ENCODE measurements at regions not wholly inside any gene's neighbourhood (a gene's known extent, or its start where the extent isn't known, plus 50 kb on each side); places are given as distances from the start of the nearest gene placed in this dataset.
A peak's percentile ranks its signal among the peaks of the same experiment; 100 is the strongest.

GRCh38 chr2:172279214-172279613 is 148.2 kb upstream of the ITGA6 start:
- no peak for TF ChIP-seq CTCF (IDR thresholded peaks at IDR 0.05)
- H3K36me3 ChIP-seq, result no peaks in the 10 kb centered on the region
- H3K4me3 ChIP-seq, result no peak overlapping the region

GRCh38 chr2:172279813-172280212 is 147.6 kb upstream of the ITGA6 start:
- peaks cover 0 to 12% of the 10 kb centered on the region in 2 donors for H3K27me3 ChIP-seq
- no peak overlapping the region for H3K27ac ChIP-seq
- intact Hi-C loops (cut with DNase I; ENCODE audit: low total_unique reads), result no loop called here
- DNase-seq, result no peak
- H3K36me3 ChIP-seq, result no peaks in the 10 kb centered on the region
- H3K4me1 ChIP-seq, result peaks cover 0 to 7% (median 3%) of the 10 kb centered on the region in 4 donors
- TF ChIP-seq CTCF (IDR thresholded peaks at IDR 0.05), result no peak
- no peak overlapping the region for H3K4me3 ChIP-seq
- no peaks in the 10 kb centered on the region for H3K9me3 ChIP-seq

More at GRCh38 chr2:172279214-172279613, 148.2 kb upstream of the ITGA6 start:
- DNase-seq, result no peak
- Histone ChIP-seq H3K27ac (no peak overlapping the region), H3K27me3 (peaks cover 0 to 12% of the 10 kb centered on the region in 2 donors), H3K4me1 (peaks cover 0 to 1% (median under 1%) of the 10 kb centered on the region in 4 donors), H3K9me3 (no peaks in the 10 kb centered on the region)
- intact Hi-C loops (cut with DNase I; ENCODE audit: low total_unique reads), result no loop called here

GRCh38 chr2:172280571-172281361 is 146.6 kb upstream of the ITGA6 start:
- no peaks in the 10 kb centered on the region for H3K9me3 ChIP-seq
- intact Hi-C loops (cut with DNase I; ENCODE audit: low total_unique reads), result no loop called here
- H3K4me3 ChIP-seq, result no peak overlapping the region
- H3K36me3 ChIP-seq, result no peaks in the 10 kb centered on the region
- DNase-seq, result peak in 1 of 2 donors; percentile 56
- no peak overlapping the region for H3K27ac ChIP-seq
- H3K4me1 ChIP-seq, result peaks cover 0 to 16% (median 12%) of the 10 kb centered on the region in 4 donors
- no peak for TF ChIP-seq CTCF (IDR thresholded peaks at IDR 0.05)
- peaks cover 0 to 4% of the 10 kb centered on the region in 2 donors for H3K27me3 ChIP-seq

GRCh38 chr2:172281648-172282570 is 145.5 kb upstream of the ITGA6 start:
- TF ChIP-seq CTCF (IDR thresholded peaks at IDR 0.05), result no peak
- Histone ChIP-seq H3K4me1 (peaks cover 0 to 18% (median 13%) of the 10 kb centered on the region in 4 donors), H3K27me3 (peaks cover 0 to 1% of the 10 kb centered on the region in 2 donors), H3K4me3 (no peak overlapping the region), H3K27ac (no peak overlapping the region), H3K9me3 (no peaks in the 10 kb centered on the region), H3K36me3 (no peaks in the 10 kb centered on the region)
- DNase-seq, result no peak
- intact Hi-C loops (cut with DNase I; ENCODE audit: low total_unique reads), result no loop called here

DNA sequence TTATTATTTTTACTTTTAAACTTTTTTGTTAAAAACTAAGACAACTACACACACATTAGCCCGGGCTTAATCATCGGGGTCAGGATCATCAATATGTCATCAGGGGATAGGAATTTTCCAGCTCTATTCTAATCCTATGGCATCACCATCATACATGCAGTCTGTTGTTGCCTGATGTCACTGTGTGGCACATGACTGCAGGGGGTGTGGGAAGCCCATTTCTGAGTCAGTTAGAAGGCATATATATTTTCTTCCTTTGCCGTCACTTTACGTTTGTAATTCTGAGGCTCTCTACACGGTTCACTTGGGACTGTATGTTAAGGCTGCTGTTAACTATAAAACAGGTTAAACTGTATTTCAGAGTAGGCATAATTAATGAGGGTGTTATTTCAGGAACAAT is 144.4 kb upstream of the ITGA6 start:
- TF ChIP-seq CTCF (IDR thresholded peaks at IDR 0.05), result no peak
- Histone ChIP-seq H3K36me3 (no peaks in the 10 kb centered on the region), H3K4me1 (peaks cover 0 to 18% (median 13%) of the 10 kb centered on the region in 4 donors), H3K27ac (no peak overlapping the region), H3K27me3 (no peaks in the 10 kb centered on the region), H3K4me3 (no peak overlapping the region), H3K9me3 (no peaks in the 10 kb centered on the region)
- no peak for DNase-seq
- intact Hi-C loops (cut with DNase I; ENCODE audit: low total_unique reads), result no loop called here

Data from tibial artery (tissue), 4 donors.